Vagina (tissue), 2 donors: ENCODE measurements at regions not wholly inside any gene's neighbourhood (a gene's known extent, or its start where the extent isn't known, plus 50 kb on each side); places are given as distances from the start of the nearest gene placed in this dataset.

Experiments
- DNase-seq, 2 donors: peaks; one replicate each; pipeline ENCODE4 v3.0.0-alpha.2; 2017; ENCODE audit errors: extremely low spot score in 2 of 2
- H3K27ac ChIP-seq: fragments of 200-600 bp; sonication (generic); one replicate; pipeline ENCODE4 v1.5.1; 2019
- H3K27me3 ChIP-seq: fragments of 200-600 bp; sonication (generic); one replicate; pipeline ENCODE4 v1.5.1; 2019
- H3K36me3 ChIP-seq, 2 donors: fragments of 200-600 bp; sonication (generic); one replicate each; pipeline ENCODE4 v1.5.1; 2017 to 2019
- H3K4me1 ChIP-seq: fragments of 200-600 bp; sonication (generic); one replicate; pipeline ENCODE4 v1.5.1; 2019
- H3K4me3 ChIP-seq, 2 donors: fragments of 200-600 bp; sonication (generic); 1 replicate in 1 of 2; 2 replicates in 1 of 2; pipeline ENCODE4 v1.5.1; 2016 to 2019
- H3K9me3 ChIP-seq: fragments of 200-600 bp; sonication (generic); one replicate; pipeline ENCODE4 v1.5.1; 2019
- POLR2A ChIP-seq, 2 donors: fragments of 450-650 bp; IDR thresholded peaks; one replicate each; pipeline ENCODE4 v1.6.1; 2017; ENCODE audit warnings: antibody characterized with exemption in 2 of 2, mild to moderate bottlenecking in 2 of 2, moderate library complexity in 2 of 2
- POLR2AphosphoS5 ChIP-seq, 2 donors: sonication (generic); formaldehyde crosslinking; IDR thresholded peaks; one replicate each; pipeline ENCODE4 v1.9.0; 2017; ENCODE audit warnings: antibody characterized with exemption in 2 of 2, mild to moderate bottlenecking in 2 of 2, low read depth in 1 of 2; ENCODE audit not compliant: insufficient read depth in 1 of 2
- intact Hi-C: fragments of 100-400 bp; cut with DNase I; formaldehyde crosslinking; loops from one replicate; pipeline ENCODE4 v1.15.1; 2023
- TF ChIP-seq, protein P1 (sequence below), 3 experiments: fragments of 450-650 bp in 2 of 3; fragments of 200-600 bp in 1 of 3; sonication (generic) in 1 of 3; IDR thresholded peaks; one replicate each; pipeline ENCODE4 v1.5.1; 2017 to 2019; ENCODE audit warnings: antibody characterized with exemption in 3 of 3, mild to moderate bottlenecking in 2 of 3, moderate library complexity in 2 of 3

DNA sequence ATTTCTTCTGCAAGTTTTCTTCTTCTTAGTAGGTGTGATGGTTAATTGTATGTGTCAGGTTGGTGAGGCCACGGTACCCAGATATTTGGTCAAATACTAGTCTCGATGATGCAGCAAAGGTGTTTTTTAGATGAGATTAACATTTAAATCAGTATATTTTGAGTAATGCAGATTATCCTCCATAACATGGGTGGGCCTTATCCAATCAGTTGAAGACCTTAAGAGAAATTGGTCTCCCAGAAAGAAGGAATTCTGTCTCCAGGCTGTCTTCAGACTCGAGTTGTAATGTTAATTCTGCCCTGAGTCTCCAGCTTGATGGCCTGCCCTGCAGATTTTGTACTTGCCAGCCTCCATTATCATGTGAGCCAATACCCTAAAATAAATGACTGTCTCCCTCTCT, 122.5 kb upstream of the TSPAN5 start:
- TF ChIP-seq POLR2A (IDR thresholded peaks at IDR 0.05) (no peak), POLR2AphosphoS5 (IDR thresholded peaks at IDR 0.05; ENCODE audit: insufficient read depth in 1 of 2, low read depth in 1 of 2) (no peak)
- TF ChIP-seq, protein P1, sequence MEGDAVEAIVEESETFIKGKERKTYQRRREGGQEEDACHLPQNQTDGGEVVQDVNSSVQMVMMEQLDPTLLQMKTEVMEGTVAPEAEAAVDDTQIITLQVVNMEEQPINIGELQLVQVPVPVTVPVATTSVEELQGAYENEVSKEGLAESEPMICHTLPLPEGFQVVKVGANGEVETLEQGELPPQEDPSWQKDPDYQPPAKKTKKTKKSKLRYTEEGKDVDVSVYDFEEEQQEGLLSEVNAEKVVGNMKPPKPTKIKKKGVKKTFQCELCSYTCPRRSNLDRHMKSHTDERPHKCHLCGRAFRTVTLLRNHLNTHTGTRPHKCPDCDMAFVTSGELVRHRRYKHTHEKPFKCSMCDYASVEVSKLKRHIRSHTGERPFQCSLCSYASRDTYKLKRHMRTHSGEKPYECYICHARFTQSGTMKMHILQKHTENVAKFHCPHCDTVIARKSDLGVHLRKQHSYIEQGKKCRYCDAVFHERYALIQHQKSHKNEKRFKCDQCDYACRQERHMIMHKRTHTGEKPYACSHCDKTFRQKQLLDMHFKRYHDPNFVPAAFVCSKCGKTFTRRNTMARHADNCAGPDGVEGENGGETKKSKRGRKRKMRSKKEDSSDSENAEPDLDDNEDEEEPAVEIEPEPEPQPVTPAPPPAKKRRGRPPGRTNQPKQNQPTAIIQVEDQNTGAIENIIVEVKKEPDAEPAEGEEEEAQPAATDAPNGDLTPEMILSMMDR (IDR thresholded peaks at IDR 0.05) = no peak
- Histone ChIP-seq H3K4me3 (no peak overlapping the region), H3K36me3 (no peaks in the 10 kb centered on the region), H3K4me1 (no peaks in the 10 kb centered on the region), H3K27me3 (no peaks in the 10 kb centered on the region), H3K27ac (no peak overlapping the region), H3K9me3 (no peaks in the 10 kb centered on the region)
- DNase-seq = no peak
- intact Hi-C loops = no loop called here

DNA sequence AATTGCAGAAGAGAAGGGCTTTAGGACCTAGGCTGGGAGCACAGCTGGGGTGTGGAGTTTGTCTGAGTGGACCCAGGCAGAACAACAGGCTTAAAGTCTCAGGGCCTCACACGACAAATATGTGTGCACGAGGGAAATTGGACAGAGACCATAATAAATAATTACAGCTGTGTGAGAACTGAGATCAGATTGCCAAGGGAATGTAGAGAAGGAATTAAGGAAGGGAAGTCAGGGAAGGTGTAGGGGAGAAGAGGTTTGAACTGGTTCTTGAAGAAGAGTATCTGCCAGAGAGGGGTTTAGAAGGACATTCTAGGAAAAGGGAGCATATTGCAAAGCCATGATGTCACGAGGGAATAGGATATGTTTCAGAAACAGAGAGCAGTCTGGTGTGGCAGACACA, 120.7 kb upstream of the TSPAN5 start:
- no peaks in the 10 kb centered on the region for H3K36me3 ChIP-seq
- intact Hi-C loops = no loop called here
- TF ChIP-seq POLR2AphosphoS5 (IDR thresholded peaks at IDR 0.05; ENCODE audit: insufficient read depth in 1 of 2, low read depth in 1 of 2) (no peak), POLR2A (IDR thresholded peaks at IDR 0.05) (no peak)
- TF ChIP-seq, protein P1 (IDR thresholded peaks at IDR 0.05) = no peak
- no peaks in the 10 kb centered on the region for H3K4me1 ChIP-seq
- no peak overlapping the region for H3K27ac ChIP-seq
- H3K9me3 ChIP-seq = no peaks in the 10 kb centered on the region
- no peak for DNase-seq
- H3K4me3 ChIP-seq = no peak overlapping the region
- no peaks in the 10 kb centered on the region for H3K27me3 ChIP-seq

DNA sequence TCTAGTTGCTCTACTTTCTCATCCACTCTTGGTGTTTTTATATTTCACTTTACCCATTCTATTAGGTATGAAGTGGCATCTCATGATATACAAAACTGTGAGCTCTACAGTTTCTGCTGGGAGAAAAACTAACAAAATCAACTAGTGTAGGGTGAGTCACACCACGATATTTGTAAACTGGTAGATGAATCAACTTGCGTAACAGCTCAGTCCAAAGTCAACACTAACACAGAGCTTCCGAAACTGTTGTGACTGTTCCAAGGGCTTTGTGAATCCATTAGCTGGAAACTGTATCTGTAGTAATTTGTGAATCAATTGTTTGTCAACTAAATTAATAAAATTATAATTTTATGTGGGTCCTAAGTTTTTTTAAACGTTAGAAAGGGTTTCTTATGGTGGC, 119.8 kb upstream of the TSPAN5 start:
- no peak for DNase-seq
- no peak for TF ChIP-seq POLR2A (IDR thresholded peaks at IDR 0.05)
- peak in 1 of 2 donors; percentile 44 for TF ChIP-seq POLR2AphosphoS5 (IDR thresholded peaks at IDR 0.05; ENCODE audit: insufficient read depth in 1 of 2, low read depth in 1 of 2)
- intact Hi-C loops = no loop called here
- H3K9me3 ChIP-seq = no peaks in the 10 kb centered on the region
- no peaks in the 10 kb centered on the region for H3K27me3 ChIP-seq
- H3K4me1 ChIP-seq = no peaks in the 10 kb centered on the region
- no peaks in the 10 kb centered on the region for H3K36me3 ChIP-seq
- no peak overlapping the region for H3K4me3 ChIP-seq
- H3K27ac ChIP-seq = no peak overlapping the region

DNA sequence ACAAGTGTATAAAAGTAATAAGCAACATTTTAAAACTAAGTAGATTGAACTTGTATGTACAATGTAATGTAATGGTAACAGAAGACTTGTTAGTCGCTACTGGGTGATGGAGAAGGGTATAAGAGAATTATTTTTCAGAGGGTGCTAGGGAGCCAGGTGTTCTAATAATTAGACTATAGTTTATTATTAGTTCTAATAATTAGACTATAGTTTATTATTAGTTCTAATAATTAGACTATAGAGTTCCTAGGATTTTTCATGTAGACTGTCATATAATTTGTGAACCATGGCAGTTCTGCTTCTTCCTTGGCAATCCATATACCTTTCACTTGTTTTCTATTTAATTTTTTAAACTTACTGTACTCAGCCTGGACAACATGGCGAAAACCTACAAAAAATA, 117.3 kb upstream of the TSPAN5 start:
- no peak for TF ChIP-seq POLR2AphosphoS5 (IDR thresholded peaks at IDR 0.05; ENCODE audit: insufficient read depth in 1 of 2, low read depth in 1 of 2)
- TF ChIP-seq POLR2A (IDR thresholded peaks at IDR 0.05) = no peak
- TF ChIP-seq, protein P1 (IDR thresholded peaks at IDR 0.05) = no peak
- no peaks in the 10 kb centered on the region for H3K36me3 ChIP-seq
- H3K9me3 ChIP-seq = no peaks in the 10 kb centered on the region
- H3K4me1 ChIP-seq = no peaks in the 10 kb centered on the region
- intact Hi-C loops = no loop called here
- no peak for DNase-seq
- no peak overlapping the region for H3K4me3 ChIP-seq
- H3K27me3 ChIP-seq = no peaks in the 10 kb centered on the region
- H3K27ac ChIP-seq = no peak overlapping the region

DNA sequence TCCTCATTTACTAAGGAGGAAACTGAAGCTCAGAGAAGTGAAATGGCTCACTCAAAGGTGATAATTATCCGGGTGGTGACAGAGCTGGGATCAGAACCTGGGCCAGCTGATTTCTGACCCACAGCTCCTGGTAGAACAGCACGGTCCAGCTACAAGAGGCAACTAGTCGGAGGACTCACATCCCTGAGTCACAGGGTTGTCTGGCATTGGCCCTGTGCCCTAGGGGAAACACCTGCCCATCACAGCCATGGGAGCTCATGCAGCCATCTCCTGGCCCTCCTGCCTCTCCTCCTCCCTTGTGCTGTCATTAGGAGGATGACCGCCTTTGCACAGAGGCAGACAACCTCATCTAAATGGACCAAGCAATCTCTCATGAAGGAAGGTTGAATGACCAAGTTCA, 115.2 kb upstream of the TSPAN5 start:
- H3K27ac ChIP-seq = no peak overlapping the region
- H3K36me3 ChIP-seq = no peaks in the 10 kb centered on the region
- no peak for TF ChIP-seq POLR2A (IDR thresholded peaks at IDR 0.05)
- TF ChIP-seq POLR2AphosphoS5 (IDR thresholded peaks at IDR 0.05; ENCODE audit: insufficient read depth in 1 of 2, low read depth in 1 of 2) = no peak
- TF ChIP-seq, protein P1 (IDR thresholded peaks at IDR 0.05) = no peak
- no peaks in the 10 kb centered on the region for H3K9me3 ChIP-seq
- no peak for DNase-seq
- H3K4me3 ChIP-seq = no peak overlapping the region
- no peaks in the 10 kb centered on the region for H3K27me3 ChIP-seq
- no peaks in the 10 kb centered on the region for H3K4me1 ChIP-seq
- intact Hi-C loops = no loop called here
